ENCODE measurements at regions not wholly inside any gene's neighbourhood (a gene's known extent, or its start where the extent isn't known, plus 50 kb on each side); places are given as distances from the start of the nearest gene placed in this dataset.

GRCh38 chr12:65533177-65533883 is 254.8 kb downstream of the MSRB3 start:
- DNase-seq (no peak), ATAC-seq (replicated peaks in 1 of 2) (no peak)
- peaks cover 5% of the 10 kb centered on the region for H3K4me1 Mint-ChIP-seq (ENCODE audit: low read depth)
- H3K4me3 Mint-ChIP-seq = no peak overlapping the region
- peaks cover 3 to 4% of the 10 kb centered on the region in 2 donors for H3K9me3 Mint-ChIP-seq
- peaks cover 7% of the 10 kb centered on the region for H3K27me3 Mint-ChIP-seq (ENCODE audit: low read depth)
- H3K27ac Mint-ChIP-seq = no peak overlapping the region
- H3K36me3 Mint-ChIP-seq (ENCODE audit: insufficient read depth in 2 of 2) = no peaks in the 10 kb centered on the region

- H3K9me3 Mint-ChIP-seq = peaks cover 3 to 6% of the 10 kb centered on the region in 2 donors
- peaks cover 7% of the 10 kb centered on the region for H3K27me3 Mint-ChIP-seq (ENCODE audit: low read depth)
- no peaks in the 10 kb centered on the region for H3K36me3 Mint-ChIP-seq (ENCODE audit: insufficient read depth in 2 of 2)
- H3K4me1 Mint-ChIP-seq (ENCODE audit: low read depth) = peaks cover 5% of the 10 kb centered on the region
- no peak overlapping the region for H3K4me3 Mint-ChIP-seq
- DNase-seq (no peak), ATAC-seq (replicated peaks in 1 of 2) (no peak)
- H3K27ac Mint-ChIP-seq = no peak overlapping the region
Measured at GRCh38 chr12:65534238-65534841, 255.9 kb downstream of the MSRB3 start.

GRCh38 chr12:65535946-65536345 is 257.5 kb downstream of the MSRB3 start:
- Mint-ChIP-seq H3K36me3 (ENCODE audit: insufficient read depth in 2 of 2) (peaks cover 0 to 3% of the 10 kb centered on the region in 2 donors), H3K9me3 (peaks cover 3 to 9% of the 10 kb centered on the region in 2 donors), H3K4me1 (ENCODE audit: low read depth) (peaks cover 5% of the 10 kb centered on the region), H3K27ac (no peak overlapping the region), H3K4me3 (no peak overlapping the region), H3K27me3 (ENCODE audit: low read depth) (peaks cover 7% of the 10 kb centered on the region)
- no peak for ATAC-seq (replicated peaks in 1 of 2)
- DNase-seq = no peak

- Mint-ChIP-seq H3K4me3 (no peak overlapping the region), H3K4me1 (ENCODE audit: low read depth) (peaks cover 5% of the 10 kb centered on the region), H3K27ac (no peak overlapping the region), H3K36me3 (ENCODE audit: insufficient read depth in 2 of 2) (peaks cover 0 to 3% of the 10 kb centered on the region in 2 donors), H3K9me3 (peaks cover 3 to 9% of the 10 kb centered on the region in 2 donors), H3K27me3 (ENCODE audit: low read depth) (peaks cover 7% of the 10 kb centered on the region)
- ATAC-seq (replicated peaks in 1 of 2) (no peak), DNase-seq (no peak)
Measured at GRCh38 chr12:65536351-65536750, 257.9 kb downstream of the MSRB3 start.

GRCh38 chr12:65536876-65537681 is 258.6 kb downstream of the MSRB3 start:
- Mint-ChIP-seq H3K4me3 (no peak overlapping the region), H3K4me1 (ENCODE audit: low read depth) (peaks cover 5% of the 10 kb centered on the region), H3K9me3 (peaks cover 3 to 9% of the 10 kb centered on the region in 2 donors), H3K27ac (no peak overlapping the region), H3K36me3 (ENCODE audit: insufficient read depth in 2 of 2) (peaks cover 0 to 3% of the 10 kb centered on the region in 2 donors), H3K27me3 (ENCODE audit: low read depth) (peaks cover 7% of the 10 kb centered on the region)
- no peak for ATAC-seq (replicated peaks in 1 of 2)
- no peak for DNase-seq

- H3K4me1 Mint-ChIP-seq (ENCODE audit: low read depth) = peaks cover 5% of the 10 kb centered on the region
- peaks cover 7% of the 10 kb centered on the region for H3K27me3 Mint-ChIP-seq (ENCODE audit: low read depth)
- no peak for ATAC-seq (replicated peaks in 1 of 2)
- H3K27ac Mint-ChIP-seq = no peak overlapping the region
- peaks cover 3 to 9% of the 10 kb centered on the region in 2 donors for H3K9me3 Mint-ChIP-seq
- DNase-seq = no peak
- H3K36me3 Mint-ChIP-seq (ENCODE audit: insufficient read depth in 2 of 2) = peaks cover 0 to 3% of the 10 kb centered on the region in 2 donors
- no peak overlapping the region for H3K4me3 Mint-ChIP-seq
Measured at GRCh38 chr12:65537978-65538377, 259.5 kb downstream of the MSRB3 start.

- H3K4me3 Mint-ChIP-seq = no peak overlapping the region
Measured at GRCh38 chr12:65539023-65539422, 260.5 kb downstream of the MSRB3 start.

GRCh38 chr12:65540140-65540539 is 261.7 kb downstream of the MSRB3 start:
- peaks cover 4% of the 10 kb centered on the region for H3K27me3 Mint-ChIP-seq (ENCODE audit: low read depth)
- H3K27ac Mint-ChIP-seq = no peak overlapping the region
- no peak for DNase-seq
- peaks cover 1 to 9% of the 10 kb centered on the region in 2 donors for H3K9me3 Mint-ChIP-seq
- H3K4me3 Mint-ChIP-seq = no peak overlapping the region
- peaks cover 0 to 3% of the 10 kb centered on the region in 2 donors for H3K36me3 Mint-ChIP-seq (ENCODE audit: insufficient read depth in 2 of 2)
- no peaks in the 10 kb centered on the region for H3K4me1 Mint-ChIP-seq (ENCODE audit: low read depth)
- ATAC-seq (replicated peaks in 1 of 2) = no peak

More at GRCh38 chr12:65539023-65539422, 260.5 kb downstream of the MSRB3 start:
- peaks cover 7% of the 10 kb centered on the region for H3K27me3 Mint-ChIP-seq (ENCODE audit: low read depth)
- no peaks in the 10 kb centered on the region for H3K4me1 Mint-ChIP-seq (ENCODE audit: low read depth)
- H3K36me3 Mint-ChIP-seq (ENCODE audit: insufficient read depth in 2 of 2) = peaks cover 0 to 3% of the 10 kb centered on the region in 2 donors
- H3K9me3 Mint-ChIP-seq = peaks cover 3 to 9% of the 10 kb centered on the region in 2 donors
- DNase-seq = no peak
- ATAC-seq (replicated peaks in 1 of 2) = no peak
- no peak overlapping the region for H3K27ac Mint-ChIP-seq

- no peak for DNase-seq
- H3K9me3 Mint-ChIP-seq = no peaks in the 10 kb centered on the region
- no peak for ATAC-seq (replicated peaks in 1 of 2)
- H3K36me3 Mint-ChIP-seq (ENCODE audit: insufficient read depth in 2 of 2) = no peaks in the 10 kb centered on the region
- no peaks in the 10 kb centered on the region for H3K4me1 Mint-ChIP-seq (ENCODE audit: low read depth)
- H3K27ac Mint-ChIP-seq = no peak overlapping the region
- H3K27me3 Mint-ChIP-seq (ENCODE audit: low read depth) = no peaks in the 10 kb centered on the region
- no peak overlapping the region for H3K4me3 Mint-ChIP-seq
Measured at GRCh38 chr12:65546528-65546927, 268.0 kb downstream of the MSRB3 start.

GRCh38 chr12:65556676-65557437 is 267.4 kb upstream of the HMGA2 start:
- Mint-ChIP-seq H3K36me3 (ENCODE audit: insufficient read depth in 2 of 2) (no peaks in the 10 kb centered on the region), H3K27me3 (ENCODE audit: low read depth) (peaks cover 28% of the 10 kb centered on the region), H3K4me3 (no peak overlapping the region), H3K27ac (no peak overlapping the region), H3K9me3 (no peaks in the 10 kb centered on the region), H3K4me1 (ENCODE audit: low read depth) (peaks cover 8% of the 10 kb centered on the region)
- ATAC-seq (replicated peaks in 1 of 2) (peak; percentile 75 to 81), DNase-seq (peak; percentile 59 to 62)

- DNase-seq = no peak
- no peak for ATAC-seq (replicated peaks in 1 of 2)
- no peak overlapping the region for H3K27ac Mint-ChIP-seq
- peaks cover 28% of the 10 kb centered on the region for H3K27me3 Mint-ChIP-seq (ENCODE audit: low read depth)
- peaks cover 8% of the 10 kb centered on the region for H3K4me1 Mint-ChIP-seq (ENCODE audit: low read depth)
- H3K36me3 Mint-ChIP-seq (ENCODE audit: insufficient read depth in 2 of 2) = no peaks in the 10 kb centered on the region
- no peak overlapping the region for H3K4me3 Mint-ChIP-seq
- H3K9me3 Mint-ChIP-seq = no peaks in the 10 kb centered on the region
Measured at GRCh38 chr12:65557438-65558181, 266.7 kb upstream of the HMGA2 start.

- peaks cover 52% of the 10 kb centered on the region for H3K27me3 Mint-ChIP-seq (ENCODE audit: low read depth)
- no peak overlapping the region for H3K27ac Mint-ChIP-seq
- H3K4me1 Mint-ChIP-seq (ENCODE audit: low read depth) = peaks cover 8% of the 10 kb centered on the region
- no peak overlapping the region for H3K4me3 Mint-ChIP-seq
- H3K36me3 Mint-ChIP-seq (ENCODE audit: insufficient read depth in 2 of 2) = no peaks in the 10 kb centered on the region
- no peak for ATAC-seq (replicated peaks in 1 of 2)
- H3K9me3 Mint-ChIP-seq = no peaks in the 10 kb centered on the region
- no peak for DNase-seq
Measured at GRCh38 chr12:65560286-65560685, 264.0 kb upstream of the HMGA2 start.
